Thymus (tissue), 11 donors: ENCODE measurements at regions not wholly inside any gene's neighbourhood (a gene's known extent, or its start where the extent isn't known, plus 50 kb on each side); places are given as distances from the start of the nearest gene placed in this dataset.

ENCODE experiments used
- DNase-seq, 9 donors: peaks; one replicate each; pipeline ENCODE4 v3.0.0-alpha.2; 2013; ENCODE audit warnings: low spot score in 9 of 9, low read depth in 6 of 9, missing footprints in 1 of 9
- H3K27ac ChIP-seq, 2 donors: one replicate each; pipeline ENCODE4 v1.5.1; 2013; ENCODE audit warnings: control low read depth in 1 of 2, low read depth in 1 of 2, low read length in 1 of 2, mild to moderate bottlenecking in 1 of 2, moderate library complexity in 1 of 2
- H3K27me3 ChIP-seq, 2 donors: one replicate each; pipeline ENCODE4 v1.5.1; 2013; ENCODE audit warnings: low read length in 1 of 2; ENCODE audit not compliant: control insufficient read depth in 2 of 2, insufficient read depth in 1 of 2
- H3K36me3 ChIP-seq, 2 donors: one replicate each; pipeline ENCODE4 v1.5.1; 2013; ENCODE audit warnings: low read length in 1 of 2, mild to moderate bottlenecking in 1 of 2, moderate library complexity in 1 of 2; ENCODE audit not compliant: control insufficient read depth in 2 of 2, insufficient read depth in 2 of 2
- H3K4me1 ChIP-seq, 2 donors: one replicate each; pipeline ENCODE4 v1.5.1; 2013; ENCODE audit warnings: low read length in 2 of 2; ENCODE audit not compliant: control insufficient read depth in 2 of 2, insufficient read depth in 2 of 2
- H3K4me3 ChIP-seq, 2 donors: one replicate each; pipeline ENCODE4 v1.5.1; 2013; ENCODE audit warnings: low read length in 2 of 2, control low read depth in 1 of 2, mild to moderate bottlenecking in 1 of 2
- H3K9me3 ChIP-seq, 2 donors: one replicate each; pipeline ENCODE4 v1.5.1; 2013; ENCODE audit warnings: low read length in 1 of 2, mild to moderate bottlenecking in 1 of 2; ENCODE audit not compliant: control insufficient read depth in 2 of 2, insufficient read depth in 1 of 2
- WGBS: extraction: QIAGEN DNeasy Blood & Tissue Kit; methylation state at CpG from one replicate; pipeline ENCODE4 v1.1.7; 2013; 5-methylcytosine and 5-hydroxymethylcytosine counted together
- donor health status: healthy.

DNA sequence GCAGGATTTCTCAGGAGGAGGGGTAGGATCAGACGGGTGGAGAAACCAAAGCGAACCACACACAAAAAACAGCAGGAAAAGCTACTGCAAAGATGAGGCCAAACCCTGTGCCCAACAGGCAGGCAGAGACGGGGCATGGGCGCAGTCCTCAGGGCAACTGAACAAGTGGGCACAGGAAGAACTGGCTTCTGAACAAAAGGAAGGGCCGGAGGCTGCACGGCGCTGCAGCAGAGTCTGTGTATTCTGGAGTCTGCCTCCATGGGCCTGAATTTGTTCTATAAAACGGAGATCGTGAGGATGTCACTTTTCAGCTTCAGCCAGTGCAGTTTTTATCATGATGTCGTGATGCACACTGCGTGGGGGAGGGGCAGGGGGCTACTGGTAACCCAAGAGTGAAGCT is 1026.0 kb downstream of the TBC1D22A start:
- no peak for DNase-seq
- peaks cover 0 to 4% of the 10 kb centered on the region in 2 donors for H3K27me3 ChIP-seq
- no peaks in the 10 kb centered on the region for H3K4me1 ChIP-seq
- 87% methylated on average over 11 of the region's 11 CpGs for WGBS
- peaks cover 2 to 8% of the 10 kb centered on the region in 2 donors for H3K9me3 ChIP-seq
- no peak overlapping the region for H3K4me3 ChIP-seq
- no peak overlapping the region for H3K27ac ChIP-seq
- no peaks in the 10 kb centered on the region for H3K36me3 ChIP-seq

DNA sequence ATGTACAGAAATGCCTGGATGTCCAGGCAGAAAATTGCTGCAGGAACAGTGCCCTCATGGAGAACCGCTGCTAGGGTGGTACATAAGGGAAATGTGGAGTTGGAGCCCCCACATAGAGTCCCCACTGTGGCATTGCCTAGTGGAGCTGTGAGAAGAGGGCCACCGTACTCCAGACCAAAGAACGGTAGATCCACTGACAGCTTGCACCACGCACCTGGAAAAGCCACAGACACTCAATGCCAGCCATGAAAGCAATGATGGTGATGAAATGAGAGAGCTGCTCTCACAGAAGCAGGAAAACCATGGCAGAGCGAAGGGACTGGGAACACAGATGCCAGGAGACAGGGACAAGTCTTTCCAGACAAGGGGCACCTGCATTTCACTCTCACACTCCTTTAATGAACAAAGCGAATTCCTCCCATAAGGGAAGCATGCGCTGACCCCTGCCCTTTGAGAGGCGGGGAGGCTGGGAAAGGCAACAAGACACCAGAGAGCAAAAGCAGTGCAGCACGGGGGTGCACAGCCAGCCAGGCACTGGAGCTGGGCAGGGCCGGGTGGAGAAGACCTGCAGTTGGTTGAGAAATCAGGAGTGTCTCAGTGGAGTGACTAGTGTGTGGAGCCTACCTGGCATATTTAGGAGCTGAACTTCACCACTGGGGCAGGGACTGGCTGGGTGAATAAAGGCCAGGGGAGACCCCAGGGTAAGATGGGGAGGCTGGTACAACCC is 1025.2 kb downstream of the TBC1D22A start:
- Histone ChIP-seq H3K4me3 (no peak overlapping the region), H3K9me3 (peaks cover 2 to 8% of the 10 kb centered on the region in 2 donors), H3K27ac (no peak overlapping the region), H3K27me3 (peaks cover 0 to 4% of the 10 kb centered on the region in 2 donors), H3K36me3 (no peaks in the 10 kb centered on the region), H3K4me1 (no peaks in the 10 kb centered on the region)
- WGBS: 87% methylated on average over 10 of the region's 10 CpGs
- DNase-seq: no peak

GRCh38 chr22:47786650-47787290 is 1024.3 kb downstream of the TBC1D22A start:
- Histone ChIP-seq H3K27ac (no peak overlapping the region), H3K9me3 (peaks cover 2 to 8% of the 10 kb centered on the region in 2 donors), H3K4me3 (no peak overlapping the region), H3K27me3 (peaks cover 0 to 4% of the 10 kb centered on the region in 2 donors), H3K36me3 (no peaks in the 10 kb centered on the region), H3K4me1 (no peaks in the 10 kb centered on the region)
- 89% methylated on average over 12 of the region's 12 CpGs for WGBS
- DNase-seq: no peak

GRCh38 chr22:47784991-47785390 is 1022.5 kb downstream of the TBC1D22A start:
- WGBS: 91% methylated on average over 1 of the region's 1 CpG
- H3K9me3 ChIP-seq: peaks cover 2 to 8% of the 10 kb centered on the region in 2 donors
- no peaks in the 10 kb centered on the region for H3K36me3 ChIP-seq
- DNase-seq: no peak
- peaks cover 0 to 4% of the 10 kb centered on the region in 2 donors for H3K27me3 ChIP-seq
- no peak overlapping the region for H3K4me3 ChIP-seq
- H3K4me1 ChIP-seq: no peaks in the 10 kb centered on the region
- H3K27ac ChIP-seq: no peak overlapping the region

DNA sequence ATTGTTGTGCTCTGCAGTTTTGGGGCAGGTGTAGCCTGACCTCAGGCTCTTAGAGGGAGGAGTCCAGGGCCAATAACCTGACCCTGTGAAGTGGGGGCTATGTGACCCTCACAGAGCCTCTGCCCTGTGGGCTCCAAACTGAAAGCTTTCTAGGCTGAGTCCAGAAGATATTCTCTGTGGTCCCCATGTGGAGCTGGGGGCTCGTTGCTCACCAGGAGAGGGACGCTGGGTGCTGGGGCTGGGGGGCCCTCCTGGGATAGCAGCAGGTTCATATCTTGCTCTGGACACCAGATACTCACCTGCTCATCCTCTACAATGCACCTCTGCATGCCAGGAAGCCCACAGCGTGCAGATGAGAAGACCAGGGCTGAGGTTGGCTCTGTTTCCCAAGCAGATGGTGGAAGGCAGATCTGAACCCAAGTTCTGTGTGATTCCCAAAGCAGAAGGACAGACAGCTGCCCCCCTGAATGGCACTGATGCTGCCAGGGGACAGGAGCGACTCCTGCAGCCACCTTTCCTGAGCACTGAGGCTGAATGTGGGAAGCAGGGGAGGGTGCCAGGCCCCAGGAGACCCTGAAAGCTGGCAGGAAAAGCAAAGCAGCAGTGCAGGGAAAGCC is 1022.0 kb downstream of the TBC1D22A start:
- Histone ChIP-seq H3K9me3 (peaks cover 2 to 8% of the 10 kb centered on the region in 2 donors), H3K4me1 (no peaks in the 10 kb centered on the region), H3K4me3 (no peak overlapping the region), H3K27ac (no peak overlapping the region), H3K36me3 (no peaks in the 10 kb centered on the region), H3K27me3 (peaks cover 0 to 4% of the 10 kb centered on the region in 2 donors)
- DNase-seq: no peak
- 93% methylated on average over 4 of the region's 4 CpGs for WGBS

- Histone ChIP-seq H3K4me1 (no peaks in the 10 kb centered on the region), H3K9me3 (peaks cover 2 to 8% of the 10 kb centered on the region in 2 donors), H3K27me3 (peaks cover 0 to 4% of the 10 kb centered on the region in 2 donors), H3K27ac (no peak overlapping the region), H3K4me3 (no peak overlapping the region), H3K36me3 (no peaks in the 10 kb centered on the region)
- DNase-seq: no peak
- WGBS: 83% methylated on average over 20 of the region's 20 CpGs
Observed at GRCh38 chr22:47783433-47784366, 1021.2 kb downstream of the TBC1D22A start.

DNA sequence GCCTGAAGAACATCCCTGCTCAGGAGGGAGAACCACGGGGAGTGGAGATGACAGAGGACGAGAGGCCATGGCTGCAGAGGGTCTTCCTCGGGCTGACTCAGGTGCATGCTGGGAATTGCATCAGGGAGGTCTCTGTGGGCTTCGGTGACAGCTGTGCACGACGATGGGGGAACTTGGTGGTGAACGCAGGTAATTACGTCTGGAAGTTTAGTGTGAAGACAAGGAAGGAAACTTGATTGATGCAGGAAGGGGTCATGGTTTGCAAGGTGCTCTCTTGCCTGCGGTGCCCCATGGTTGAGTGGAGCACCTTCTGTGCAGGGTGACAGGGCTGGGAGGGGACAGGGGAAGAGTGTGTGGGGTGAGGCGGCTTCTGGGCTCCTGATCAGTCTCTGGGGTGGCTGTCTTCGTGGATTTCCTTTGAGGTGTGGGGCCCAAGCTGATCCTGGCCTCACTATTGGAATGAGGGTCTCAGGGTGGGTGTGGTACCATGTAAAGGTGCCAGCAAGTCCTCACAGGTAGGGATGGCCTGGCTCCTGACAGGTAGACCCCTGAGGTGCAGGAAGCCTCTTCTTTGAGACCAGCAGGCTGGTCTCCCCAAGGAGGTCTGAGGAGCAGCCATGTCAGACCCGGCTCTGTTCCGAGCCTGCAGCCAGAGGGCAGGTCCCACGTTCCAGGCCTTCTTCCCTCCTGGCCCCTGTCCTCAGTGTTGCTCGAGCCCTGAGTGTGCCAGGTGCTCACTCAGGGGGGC is 1020.1 kb downstream of the TBC1D22A start:
- no peak overlapping the region for H3K27ac ChIP-seq
- H3K36me3 ChIP-seq: no peaks in the 10 kb centered on the region
- WGBS: 85% methylated on average over 15 of the region's 15 CpGs
- DNase-seq: no peak
- no peaks in the 10 kb centered on the region for H3K4me1 ChIP-seq
- peaks cover 2 to 8% of the 10 kb centered on the region in 2 donors for H3K9me3 ChIP-seq
- H3K27me3 ChIP-seq: no peaks in the 10 kb centered on the region
- no peak overlapping the region for H3K4me3 ChIP-seq

DNA sequence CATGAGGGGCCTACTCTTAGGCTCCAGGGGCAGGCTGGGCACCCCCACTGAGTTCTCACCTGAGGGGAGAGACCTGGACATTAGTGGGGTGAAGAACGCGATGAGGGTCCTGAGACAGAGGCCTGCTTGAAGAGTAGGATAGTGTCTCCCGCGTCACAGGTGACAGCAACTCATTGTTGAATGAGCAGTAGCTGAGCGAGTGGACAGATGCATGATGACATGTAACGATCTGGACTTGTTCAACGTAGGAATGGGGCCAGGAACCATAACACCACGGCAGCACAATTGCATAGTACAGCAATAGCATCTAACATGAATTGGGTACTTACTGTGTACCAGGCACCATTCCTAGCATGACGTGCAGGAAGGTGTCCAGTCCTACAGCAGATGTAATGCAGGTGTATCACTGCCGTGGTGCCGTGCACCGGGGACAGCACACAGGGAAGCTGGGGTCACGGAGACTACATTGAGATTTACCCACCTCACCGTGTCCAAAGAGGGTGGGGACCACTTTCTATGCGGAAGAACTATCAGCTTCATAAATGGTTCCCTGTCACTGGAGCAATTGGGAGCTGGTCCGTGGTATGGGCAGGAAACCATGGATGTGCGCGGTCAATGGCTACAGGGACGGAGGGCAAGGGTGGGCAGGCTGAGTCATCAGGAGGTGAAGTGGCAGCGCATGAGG is 1019.1 kb downstream of the TBC1D22A start:
- H3K4me1 ChIP-seq: no peaks in the 10 kb centered on the region
- H3K27me3 ChIP-seq: peaks cover 0 to 2% of the 10 kb centered on the region in 2 donors
- H3K9me3 ChIP-seq: peaks cover 2 to 8% of the 10 kb centered on the region in 2 donors

More for the DNA sequence above, 1019.1 kb downstream of the TBC1D22A start:
- Histone ChIP-seq H3K27ac (no peak overlapping the region), H3K36me3 (no peaks in the 10 kb centered on the region), H3K4me3 (no peak overlapping the region)
- DNase-seq: no peak
- WGBS: 96% methylated on average over 20 of the region's 20 CpGs
